ENCODE measurements at regions not wholly inside any gene's neighbourhood (a gene's known extent, or its start where the extent isn't known, plus 50 kb on each side); places are given as distances from the start of the nearest gene placed in this dataset.

- no peak for DNase-seq (ENCODE audit: low spot score)
Observed at GRCh38 chr6:106772270-106773142, 143.1 kb downstream of the QRSL1 start.

- DNase-seq (ENCODE audit: low spot score): no peak
Observed at GRCh38 chr6:106771822-106772221, 142.4 kb downstream of the QRSL1 start.

- DNase-seq (ENCODE audit: low spot score): no peak
Observed at GRCh38 chr6:106770663-106771062, 141.3 kb downstream of the QRSL1 start.

GRCh38 chr6:106770081-106770480 lies 140.7 kb downstream of the QRSL1 start:
- DNase-seq (ENCODE audit: low spot score): no peak

GRCh38 chr6:106767271-106767670 lies 137.9 kb downstream of the QRSL1 start:
- DNase-seq (ENCODE audit: low spot score): no peak

DNA sequence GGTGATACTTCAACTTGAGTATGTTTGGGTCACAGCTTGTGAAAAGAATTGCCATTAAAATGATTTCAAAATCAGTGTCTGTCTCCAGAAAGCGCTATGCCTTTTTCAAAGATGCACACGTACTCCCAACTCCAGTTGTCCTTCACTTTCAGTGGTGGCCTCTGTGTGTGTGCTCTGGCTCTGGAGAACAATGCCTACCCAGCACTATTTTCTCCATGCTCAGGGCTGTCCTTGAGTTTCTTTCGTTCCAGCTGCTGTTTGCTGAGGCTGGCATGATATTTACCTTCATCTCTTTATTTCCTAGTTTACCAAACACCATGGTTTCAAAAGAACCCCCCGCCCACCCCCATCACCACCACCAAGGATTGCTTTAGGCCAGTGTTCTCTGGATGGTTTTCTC lies 136.8 kb downstream of the QRSL1 start:
- DNase-seq (ENCODE audit: low spot score): no peak

- DNase-seq (ENCODE audit: low spot score): no peak
Observed at GRCh38 chr6:106765496-106765895, 136.1 kb downstream of the QRSL1 start.

GRCh38 chr6:106764353-106764980 lies 135.1 kb downstream of the QRSL1 start:
- no peak for DNase-seq (ENCODE audit: low spot score)

GRCh38 chr6:106763361-106763760 lies 134.0 kb downstream of the QRSL1 start:
- no peak for DNase-seq (ENCODE audit: low spot score)

DNA sequence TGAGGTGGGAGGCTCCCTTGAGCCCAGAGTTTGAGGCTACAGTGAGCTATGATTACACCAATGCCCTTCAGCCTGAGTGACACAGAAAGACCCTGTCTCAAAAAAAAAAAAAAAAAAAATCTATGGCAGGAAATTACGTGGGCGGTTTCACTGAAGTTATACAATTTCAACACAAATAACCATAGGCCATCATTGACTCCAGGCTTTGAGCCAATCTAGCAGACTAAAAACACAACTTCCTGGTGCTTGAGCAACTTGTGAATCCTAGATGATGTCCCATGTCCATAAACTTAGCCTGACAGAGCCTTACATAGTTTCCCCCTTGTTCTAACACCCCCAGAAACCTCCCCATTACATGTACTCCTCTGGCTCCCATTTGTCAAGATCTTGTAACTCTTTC lies 131.8 kb downstream of the QRSL1 start:
- no peak for DNase-seq (ENCODE audit: low spot score)

GRCh38 chr6:106759112-106759511 lies 129.7 kb downstream of the QRSL1 start:
- no peak for DNase-seq (ENCODE audit: low spot score)

DNA sequence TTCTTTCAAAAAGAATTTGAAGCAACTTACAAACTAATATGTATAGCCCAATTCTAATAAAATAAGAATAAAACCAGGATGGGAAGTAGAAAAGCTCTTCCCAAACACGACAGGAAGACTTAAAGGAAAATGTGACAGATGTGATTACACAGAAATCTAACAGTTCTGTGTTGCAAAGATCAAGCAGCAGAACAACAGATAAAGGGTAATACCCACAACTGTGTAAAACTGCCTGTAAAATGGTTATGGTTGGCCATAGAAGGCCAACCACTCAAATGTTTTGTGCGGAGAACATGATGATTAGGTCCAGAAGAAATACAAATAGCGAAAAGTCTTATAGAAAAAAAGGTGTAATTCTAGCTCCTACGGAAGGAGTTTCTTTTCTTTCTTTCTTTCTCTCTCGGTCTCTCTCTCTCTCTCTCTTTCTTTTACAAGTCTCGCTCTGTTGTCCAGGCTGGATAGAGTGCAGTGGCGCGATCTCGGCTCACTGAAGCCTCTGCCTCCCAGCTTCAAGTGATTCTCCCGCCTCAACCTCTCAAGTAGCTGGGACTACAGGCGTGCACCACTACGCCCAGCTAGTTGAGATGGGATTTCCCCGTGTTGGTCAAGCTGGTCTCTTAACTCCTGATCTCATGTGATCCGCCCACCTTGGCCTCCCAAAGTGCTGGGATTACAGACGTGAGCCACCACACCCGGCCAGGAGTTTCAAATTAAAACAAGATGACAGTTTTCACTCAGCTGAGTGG lies 128.5 kb downstream of the QRSL1 start:
- no peak for DNase-seq (ENCODE audit: low spot score)

- DNase-seq (ENCODE audit: low spot score): no peak
Observed at GRCh38 chr6:106757267-106757666, 127.9 kb downstream of the QRSL1 start.

- DNase-seq (ENCODE audit: low spot score): no peak
Observed at GRCh38 chr6:106754215-106754614, 124.8 kb downstream of the QRSL1 start.

DNA sequence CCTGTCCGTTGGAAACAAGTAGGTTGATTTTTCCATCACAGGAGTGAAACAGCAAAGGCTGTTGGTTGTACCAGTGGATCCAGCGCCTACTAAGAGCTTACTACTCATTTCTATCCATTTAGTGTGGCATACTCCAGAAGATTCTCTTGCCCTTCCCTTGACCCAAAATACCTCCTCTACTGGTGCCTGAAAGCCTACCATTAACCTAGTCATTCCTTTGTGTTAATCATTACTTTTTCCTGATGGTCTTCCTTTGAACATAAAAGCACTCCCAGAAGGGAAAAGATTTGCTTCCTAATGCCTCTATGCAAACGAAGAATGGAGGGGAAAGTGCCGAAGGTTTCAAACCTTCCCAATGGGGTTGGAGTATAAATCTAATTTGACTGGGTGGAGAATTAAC lies 123.3 kb downstream of the QRSL1 start:
- no peak for DNase-seq (ENCODE audit: low spot score)

GRCh38 chr6:106751501-106752252 lies 122.3 kb downstream of the QRSL1 start:
- no peak for DNase-seq (ENCODE audit: low spot score)

DNA sequence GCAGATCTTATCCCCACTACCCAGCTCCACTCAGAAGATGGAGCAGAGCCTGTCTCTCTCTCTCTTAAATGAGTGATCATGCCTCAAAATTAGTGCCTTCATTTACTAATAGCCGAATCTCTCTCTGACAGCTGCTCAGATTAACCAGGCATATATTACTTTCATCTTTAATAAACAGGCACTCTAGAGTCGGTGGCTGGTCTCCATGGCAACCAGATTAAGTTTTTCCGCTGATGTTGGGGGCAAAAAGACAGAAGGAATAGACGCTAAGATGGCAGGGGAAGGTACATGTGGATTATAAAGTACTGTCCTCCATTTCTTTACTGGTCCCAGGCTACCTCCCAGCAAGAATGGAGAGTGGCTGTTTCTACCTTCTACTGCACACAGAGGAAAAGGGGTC lies 121.6 kb downstream of the QRSL1 start:
- no peak for DNase-seq (ENCODE audit: low spot score)

- DNase-seq (ENCODE audit: low spot score): peak; percentile 49
Observed at GRCh38 chr6:106750142-106750918, 121.0 kb downstream of the QRSL1 start.

- no peak for DNase-seq (ENCODE audit: low spot score)
Observed at GRCh38 chr6:106749609-106750008, 120.2 kb downstream of the QRSL1 start.

- DNase-seq (ENCODE audit: low spot score): no peak
Observed at GRCh38 chr6:106748547-106749207, 119.3 kb downstream of the QRSL1 start.

Measured in HT-29 (cell line).